ENCODE measurements at regions not wholly inside any gene's neighbourhood (a gene's known extent, or its start where the extent isn't known, plus 50 kb on each side); places are given as distances from the start of the nearest gene placed in this dataset.

- TF ChIP-seq CTCF (IDR thresholded peaks at IDR 0.05; ENCODE audit: poor library complexity) (no peak), EZH2phosphoT487 (IDR thresholded peaks at IDR 0.05; ENCODE audit: low read depth, severe bottlenecking, unreplicated experiment) (no peak), EZH2 (IDR thresholded peaks at IDR 0.05; ENCODE audit: borderline replicate concordance) (no peak)
These were observed 437.9 kb upstream of the PAPPA start for GRCh38 chr9:115715666-115716065.
